Lower leg skin (tissue), 4 donors: ENCODE measurements at regions not wholly inside any gene's neighbourhood (a gene's known extent, or its start where the extent isn't known, plus 50 kb on each side); places are given as distances from the start of the nearest gene placed in this dataset.

Experiments
- DNase-seq, 2 donors: peaks; one replicate each; pipeline ENCODE4 v3.0.0-alpha.2; 2019; ENCODE audit warnings: low spot score in 2 of 2
- H3K4me3 ChIP-seq: fragments of 200-600 bp; sonication (generic); 2 replicates; pipeline ENCODE4 v1.5.1; 2017; ENCODE audit warnings: mild to moderate bottlenecking, low read depth; ENCODE audit not compliant: poor library complexity, severe bottlenecking
- CTCF ChIP-seq, 3 donors: fragments of 450-650 bp; IDR thresholded peaks; one replicate each; pipeline ENCODE4 v1.5.1; 2016; ENCODE audit warnings: antibody characterized with exemption in 3 of 3, mild to moderate bottlenecking in 3 of 3, moderate library complexity in 2 of 3
- POLR2A ChIP-seq, 2 donors: fragments of 450-650 bp; IDR thresholded peaks; one replicate each; pipeline ENCODE4 v1.6.1; 2016 to 2017; ENCODE audit warnings: antibody characterized with exemption in 2 of 2, mild to moderate bottlenecking in 1 of 2, moderate library complexity in 1 of 2
- WGBS, 2 donors: methylation state at CpG; one replicate each; pipeline ENCODE4 v1.1.5; 2018; 5-methylcytosine and 5-hydroxymethylcytosine counted together
- intact Hi-C: fragments of 100-400 bp; cut with DNase I; formaldehyde crosslinking; loops from one replicate; pipeline ENCODE4 v1.15.0; 2023; ENCODE audit warnings: low total_unique reads

- no peak overlapping the region for H3K4me3 ChIP-seq
- no peak for DNase-seq
- 33 to 41% methylated on average over 1 of the region's 1 CpG for WGBS, 2 donors
- intact Hi-C loops: no loop called here
- TF ChIP-seq CTCF (IDR thresholded peaks at IDR 0.05) (no peak), POLR2A (IDR thresholded peaks at IDR 0.05) (no peak)
These were observed 151.0 kb upstream of the SMLR1 start for GRCh38 chr6:130676077-130676772.

GRCh38 chr6:130676773-130677144, 150.4 kb upstream of the SMLR1 start:
- 76 to 86% methylated on average over 1 of the region's 1 CpG for WGBS, 2 donors
- intact Hi-C loops: no loop called here
- TF ChIP-seq POLR2A (IDR thresholded peaks at IDR 0.05): no peak
- no peak for TF ChIP-seq CTCF (IDR thresholded peaks at IDR 0.05)

DNA sequence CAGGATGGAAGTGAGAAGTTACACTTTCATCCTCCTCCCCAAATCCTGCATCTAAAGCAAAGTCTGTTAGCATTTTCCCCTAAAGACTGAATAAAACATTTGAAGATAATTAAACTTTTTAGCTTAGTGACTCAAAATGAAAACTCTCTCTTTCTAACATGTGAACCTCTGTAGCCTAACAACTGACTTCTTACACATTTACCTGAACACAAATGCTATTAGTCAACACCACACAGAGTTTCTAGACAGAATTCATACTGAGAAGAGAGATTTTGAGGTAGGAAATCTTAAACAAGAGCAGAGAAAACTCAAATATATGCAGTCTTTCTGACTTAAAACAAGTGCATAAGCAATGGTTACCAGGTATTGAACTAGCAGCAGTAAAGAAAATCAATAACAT, 149.9 kb upstream of the SMLR1 start:
- DNase-seq: no peak
- intact Hi-C loops: no loop called here
- no peak for TF ChIP-seq CTCF (IDR thresholded peaks at IDR 0.05)
- no peak for TF ChIP-seq POLR2A (IDR thresholded peaks at IDR 0.05)
- H3K4me3 ChIP-seq: no peak overlapping the region

More at GRCh38 chr6:130676773-130677144, 150.4 kb upstream of the SMLR1 start:
- DNase-seq: no peak
- H3K4me3 ChIP-seq: no peak overlapping the region

GRCh38 chr6:130677766-130678165, 149.4 kb upstream of the SMLR1 start:
- H3K4me3 ChIP-seq: no peak overlapping the region
- intact Hi-C loops: no loop called here
- no peak for TF ChIP-seq POLR2A (IDR thresholded peaks at IDR 0.05)
- no peak for TF ChIP-seq CTCF (IDR thresholded peaks at IDR 0.05)
- 63 to 79% methylated on average over 3 of the region's 3 CpGs for WGBS, 2 donors
- DNase-seq: no peak

- DNase-seq: no peak
- TF ChIP-seq POLR2A (IDR thresholded peaks at IDR 0.05) (no peak), CTCF (IDR thresholded peaks at IDR 0.05) (no peak)
- 13 to 25% methylated on average over 2 of the region's 2 CpGs for WGBS, 2 donors
- intact Hi-C loops: no loop called here
- no peak overlapping the region for H3K4me3 ChIP-seq
These were observed 147.5 kb upstream of the SMLR1 start for GRCh38 chr6:130679684-130680083.

DNA sequence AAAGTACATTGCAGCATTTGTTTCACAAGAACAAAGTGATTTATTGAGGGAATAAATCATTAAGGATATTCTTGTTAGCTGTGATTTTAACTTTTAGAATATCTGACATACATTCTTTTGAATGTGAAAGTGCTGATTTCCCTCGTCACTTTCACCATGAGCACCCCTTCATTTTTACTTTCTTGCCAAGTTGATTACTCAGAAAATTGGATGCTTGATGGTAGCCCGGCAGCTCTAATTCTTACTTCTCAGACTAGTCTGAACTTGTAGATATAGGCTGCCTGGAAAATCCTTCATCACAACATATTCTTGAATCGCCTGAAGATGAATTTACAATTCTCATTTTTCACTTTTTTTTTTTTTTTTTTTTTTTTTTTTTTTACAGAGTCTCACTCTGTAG, 147.1 kb upstream of the SMLR1 start:
- DNase-seq: no peak
- intact Hi-C loops: no loop called here
- no peak overlapping the region for H3K4me3 ChIP-seq
- 20% methylated on average over 3 of the region's 3 CpGs for WGBS, 2 donors
- no peak for TF ChIP-seq CTCF (IDR thresholded peaks at IDR 0.05)
- no peak for TF ChIP-seq POLR2A (IDR thresholded peaks at IDR 0.05)
